ENCODE measurements at regions not wholly inside any gene's neighbourhood (a gene's known extent, or its start where the extent isn't known, plus 50 kb on each side); places are given as distances from the start of the nearest gene placed in this dataset.

DNA sequence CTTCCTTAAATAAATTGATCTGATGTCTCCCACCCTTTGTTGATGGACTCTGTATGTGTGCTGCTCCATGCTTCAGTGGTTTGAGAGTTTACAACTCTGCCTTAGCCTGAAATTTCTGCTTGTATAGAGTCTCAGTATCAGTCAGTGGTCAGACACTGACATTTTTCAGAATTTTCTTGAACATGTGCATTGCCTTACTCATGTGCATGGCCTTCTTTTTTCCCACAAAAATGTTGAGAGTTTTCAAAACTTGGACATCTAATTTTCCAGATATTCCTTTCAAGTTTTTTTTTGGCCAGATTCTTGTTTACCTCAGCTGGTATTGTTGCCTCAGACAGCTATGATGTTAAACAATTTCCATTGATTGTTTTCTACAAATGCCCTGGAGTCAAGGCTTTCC is 427.1 kb upstream of the CHD1 start:
- no peak for TF ChIP-seq POLR2AphosphoS5 (IDR thresholded peaks at IDR 0.05; ENCODE audit: low read depth, low read length)
- TF ChIP-seq, protein P1, sequence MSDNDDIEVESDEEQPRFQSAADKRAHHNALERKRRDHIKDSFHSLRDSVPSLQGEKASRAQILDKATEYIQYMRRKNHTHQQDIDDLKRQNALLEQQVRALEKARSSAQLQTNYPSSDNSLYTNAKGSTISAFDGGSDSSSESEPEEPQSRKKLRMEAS (IDR thresholded peaks at IDR 0.05), result no peak
- TF ChIP-seq, protein P2, sequence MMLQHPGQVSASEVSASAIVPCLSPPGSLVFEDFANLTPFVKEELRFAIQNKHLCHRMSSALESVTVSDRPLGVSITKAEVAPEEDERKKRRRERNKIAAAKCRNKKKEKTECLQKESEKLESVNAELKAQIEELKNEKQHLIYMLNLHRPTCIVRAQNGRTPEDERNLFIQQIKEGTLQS (IDR thresholded peaks at IDR 0.05), result no peak
- TF ChIP-seq SP1 (IDR thresholded peaks at IDR 0.05; ENCODE audit: low read depth), result no peak
- TF ChIP-seq, protein P3, sequence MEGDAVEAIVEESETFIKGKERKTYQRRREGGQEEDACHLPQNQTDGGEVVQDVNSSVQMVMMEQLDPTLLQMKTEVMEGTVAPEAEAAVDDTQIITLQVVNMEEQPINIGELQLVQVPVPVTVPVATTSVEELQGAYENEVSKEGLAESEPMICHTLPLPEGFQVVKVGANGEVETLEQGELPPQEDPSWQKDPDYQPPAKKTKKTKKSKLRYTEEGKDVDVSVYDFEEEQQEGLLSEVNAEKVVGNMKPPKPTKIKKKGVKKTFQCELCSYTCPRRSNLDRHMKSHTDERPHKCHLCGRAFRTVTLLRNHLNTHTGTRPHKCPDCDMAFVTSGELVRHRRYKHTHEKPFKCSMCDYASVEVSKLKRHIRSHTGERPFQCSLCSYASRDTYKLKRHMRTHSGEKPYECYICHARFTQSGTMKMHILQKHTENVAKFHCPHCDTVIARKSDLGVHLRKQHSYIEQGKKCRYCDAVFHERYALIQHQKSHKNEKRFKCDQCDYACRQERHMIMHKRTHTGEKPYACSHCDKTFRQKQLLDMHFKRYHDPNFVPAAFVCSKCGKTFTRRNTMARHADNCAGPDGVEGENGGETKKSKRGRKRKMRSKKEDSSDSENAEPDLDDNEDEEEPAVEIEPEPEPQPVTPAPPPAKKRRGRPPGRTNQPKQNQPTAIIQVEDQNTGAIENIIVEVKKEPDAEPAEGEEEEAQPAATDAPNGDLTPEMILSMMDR (IDR thresholded peaks at IDR 0.05 in 2 of 3, conservative IDR thresholded peaks at IDR 0.05 in 1 of 3; ENCODE audit: borderline replicate concordance in 1 of 3, insufficient read depth in 1 of 3, low read depth in 2 of 3, low read length in 2 of 3), result no peak
- no peak for TF ChIP-seq POLR2A (IDR thresholded peaks at IDR 0.05; ENCODE audit: borderline replicate concordance, extremely low read depth, insufficient read depth, insufficient read length)
- no peak for TF ChIP-seq EZH2phosphoT487 (IDR thresholded peaks at IDR 0.05; ENCODE audit: borderline replicate concordance)
- TF ChIP-seq EGR1 (IDR thresholded peaks at IDR 0.05; ENCODE audit: low read depth), result no peak
- no peak for TF ChIP-seq EZH2 (IDR thresholded peaks at IDR 0.05)
